WTC11 (cell line): ENCODE measurements at regions not wholly inside any gene's neighbourhood (a gene's known extent, or its start where the extent isn't known, plus 50 kb on each side); places are given as distances from the start of the nearest gene placed in this dataset.

Experiments
- CTCF ChIP-seq: fragments of 200-600 bp; IDR thresholded peaks from 2 replicates; pipeline ENCODE4 v1.8.0; 2022; ENCODE audit warnings: antibody characterized with exemption
- ESRRA ChIP-seq: sonication (generic); formaldehyde crosslinking; IDR thresholded peaks from 2 replicates; pipeline ENCODE4 v1.8.1; 2022; ENCODE audit warnings: mild to moderate bottlenecking, missing genetic modification reagents, borderline replicate concordance
- MAX ChIP-seq: sonication (generic); formaldehyde crosslinking; IDR thresholded peaks from 2 replicates; pipeline ENCODE4 v1.8.0; 2022; ENCODE audit warnings: mild to moderate bottlenecking, missing genetic modification reagents

GRCh38 chr19:32171719-32172151 is 173.7 kb upstream of the ZNF507 start:
- TF ChIP-seq MAX (CRISPR knock-in tag) (no peak), ESRRA (CRISPR knock-in tag) (no peak), CTCF (no peak)
